ENCODE measurements at regions not wholly inside any gene's neighbourhood (a gene's known extent, or its start where the extent isn't known, plus 50 kb on each side); places are given as distances from the start of the nearest gene placed in this dataset.

- no peak for DNase-seq (ENCODE audit: low spot score)
Observed at GRCh38 chr1:63199706-63200335, 122.5 kb upstream of the FOXD3 start.

DNA sequence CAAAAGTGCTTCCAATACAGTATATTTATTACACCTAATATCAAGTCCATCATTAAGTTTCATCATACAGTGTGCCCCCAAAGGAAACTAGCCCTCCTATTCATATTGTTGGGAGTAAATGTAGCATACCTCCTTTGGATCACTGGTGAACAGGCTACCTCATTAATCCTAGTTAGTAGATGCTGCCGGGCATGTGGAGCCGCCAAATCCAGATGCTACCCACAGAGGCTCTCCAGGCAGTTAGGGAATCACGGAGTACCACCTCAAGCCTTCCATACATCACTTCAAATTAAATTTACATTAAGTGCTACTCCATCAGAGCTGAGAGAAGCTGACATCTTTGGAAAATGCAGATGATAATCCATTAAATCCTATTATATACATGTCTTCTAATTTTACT lies 121.7 kb upstream of the FOXD3 start:
- DNase-seq (ENCODE audit: low spot score) = no peak

GRCh38 chr1:63203641-63204040 lies 118.7 kb upstream of the FOXD3 start:
- no peak for DNase-seq (ENCODE audit: low spot score)

DNA sequence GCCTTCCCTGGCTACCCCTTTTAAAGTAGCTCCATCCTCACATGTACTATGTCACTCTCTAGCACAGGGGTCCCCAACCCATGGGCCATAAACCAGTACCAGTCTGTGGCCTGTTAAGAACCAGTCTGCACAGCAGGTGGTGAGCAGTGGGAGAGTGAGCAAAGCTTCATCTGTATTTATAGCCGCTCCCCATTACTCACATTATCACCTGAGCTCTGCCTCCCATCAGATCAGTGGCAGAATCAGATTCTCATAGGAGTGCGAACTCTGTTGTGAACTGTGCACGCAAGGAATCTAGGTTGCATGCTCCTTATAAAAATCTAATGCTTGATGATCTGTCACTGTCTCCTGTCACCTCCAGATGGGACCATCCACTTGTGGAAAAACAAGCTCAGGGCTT lies 116.6 kb upstream of the FOXD3 start:
- DNase-seq (ENCODE audit: low spot score) = no peak

- DNase-seq (ENCODE audit: low spot score) = no peak
Observed at GRCh38 chr1:63214553-63214952, 107.8 kb upstream of the FOXD3 start.

DNA sequence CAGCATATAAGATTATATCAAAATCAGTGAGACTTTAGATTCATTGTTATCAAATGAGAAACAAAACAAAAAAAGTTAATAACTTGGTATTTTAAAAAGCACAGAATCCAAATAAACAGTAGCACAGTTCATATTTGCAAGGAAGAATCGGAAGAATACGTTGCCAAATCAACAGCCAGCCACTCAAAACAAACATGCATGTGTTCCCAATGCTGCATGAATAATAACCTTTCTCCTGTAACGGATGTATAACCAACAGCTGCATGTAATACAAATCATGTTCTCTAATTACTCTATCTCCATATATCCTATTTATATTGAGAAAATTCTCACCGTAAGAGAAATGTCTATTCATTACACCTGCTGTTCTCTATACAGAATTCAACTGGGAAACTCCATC lies 98.9 kb upstream of the FOXD3 start:
- no peak for DNase-seq (ENCODE audit: low spot score)

- DNase-seq (ENCODE audit: low spot score) = no peak
Observed at GRCh38 chr1:63230722-63231121, 91.6 kb upstream of the FOXD3 start.

GRCh38 chr1:63238721-63239120 lies 83.6 kb upstream of the FOXD3 start:
- no peak for DNase-seq (ENCODE audit: low spot score)

DNA sequence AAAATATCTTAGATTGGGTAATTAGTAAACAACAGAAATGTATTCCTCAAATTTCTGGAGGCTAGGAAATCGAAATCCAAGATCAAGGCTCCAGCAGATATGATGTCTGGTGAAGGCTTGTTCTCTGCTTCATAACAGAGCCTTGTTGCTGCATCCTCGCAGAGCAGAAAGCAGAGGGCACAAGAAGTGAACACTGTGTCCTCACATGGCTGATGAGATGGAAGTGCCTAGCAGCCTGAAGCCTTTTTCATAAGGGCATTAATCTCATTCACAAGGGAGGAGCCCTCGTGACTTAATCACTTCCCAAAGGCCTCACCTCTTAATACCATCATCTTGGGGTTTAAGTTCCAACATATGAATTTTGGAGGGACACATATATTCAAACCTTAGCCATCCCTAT lies 77.2 kb upstream of the FOXD3 start:
- DNase-seq (ENCODE audit: low spot score) = no peak

- no peak for DNase-seq (ENCODE audit: low spot score)
Observed at GRCh38 chr1:63248216-63248615, 74.2 kb upstream of the FOXD3 start.

DNA sequence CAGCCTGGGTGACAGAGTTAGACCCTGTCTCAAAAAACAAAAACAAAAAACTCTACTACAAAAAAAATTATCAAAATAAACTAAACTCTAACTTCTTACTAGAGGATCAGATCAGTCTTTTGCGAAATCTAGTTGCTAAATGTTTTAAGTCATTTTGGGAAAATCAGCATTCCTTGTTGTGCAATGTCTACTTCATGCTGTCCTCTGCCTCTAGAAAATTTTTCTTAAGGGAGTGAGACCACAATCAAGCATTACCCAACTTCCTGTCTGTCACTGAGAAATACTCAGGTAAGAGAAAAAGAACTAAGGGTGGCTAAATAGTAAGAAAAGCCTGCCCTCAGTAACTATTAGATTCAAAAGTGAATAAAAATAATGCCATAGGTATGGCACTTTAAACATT lies 67.2 kb upstream of the FOXD3 start:
- no peak for DNase-seq (ENCODE audit: low spot score)

- DNase-seq (ENCODE audit: low spot score) = no peak
Observed at GRCh38 chr1:63261736-63262458, 60.5 kb upstream of the FOXD3 start.

GRCh38 chr1:63262459-63262770 lies 60.0 kb upstream of the FOXD3 start:
- DNase-seq (ENCODE audit: low spot score) = no peak

- DNase-seq (ENCODE audit: low spot score) = no peak
Observed at GRCh38 chr1:63264161-63264560, 58.2 kb upstream of the FOXD3 start.

DNA sequence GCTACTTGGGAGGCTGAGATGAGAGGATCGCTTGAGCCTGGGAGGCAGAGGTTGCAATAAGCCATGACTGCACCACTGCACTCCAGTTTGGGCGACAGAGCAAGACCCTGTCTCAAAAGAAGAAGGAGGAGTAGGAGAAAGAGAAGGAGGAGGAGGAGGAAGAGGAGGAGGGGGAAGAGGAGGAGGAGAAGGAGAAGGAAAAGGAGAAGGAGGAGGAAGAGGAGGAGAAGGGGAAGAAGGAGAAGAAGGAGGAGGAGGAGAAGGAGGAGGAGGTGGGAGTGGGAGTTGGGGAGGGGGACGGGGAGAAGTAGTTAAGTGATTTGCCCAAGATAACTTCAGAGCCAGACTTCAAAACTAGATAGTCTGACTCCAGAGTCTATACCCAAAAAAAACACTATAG lies 55.5 kb upstream of the FOXD3 start:
- no peak for DNase-seq (ENCODE audit: low spot score)

DNA sequence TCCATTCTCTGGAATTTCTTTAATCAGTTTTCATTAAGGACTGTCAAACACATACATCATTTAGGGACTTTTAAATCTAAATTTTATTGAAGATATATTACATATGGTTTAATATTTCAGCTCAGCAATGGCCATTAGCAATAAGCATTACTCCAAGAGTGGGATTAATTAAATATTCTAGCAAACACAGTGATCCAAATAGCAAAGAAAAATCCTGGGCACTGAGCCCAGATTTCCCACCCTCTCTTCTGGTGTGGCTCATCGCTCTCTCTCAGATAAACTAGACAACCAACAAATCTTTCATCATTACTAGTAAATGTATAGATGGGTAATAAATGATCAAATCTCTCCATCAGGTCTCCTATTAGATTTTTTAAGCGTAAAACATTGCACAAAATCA lies 53.5 kb upstream of the FOXD3 start:
- no peak for DNase-seq (ENCODE audit: low spot score)

GRCh38 chr1:63269571-63269970 lies 52.8 kb upstream of the FOXD3 start:
- no peak for DNase-seq (ENCODE audit: low spot score)
